ENCODE measurements at regions not wholly inside any gene's neighbourhood (a gene's known extent, or its start where the extent isn't known, plus 50 kb on each side); places are given as distances from the start of the nearest gene placed in this dataset.

DNA sequence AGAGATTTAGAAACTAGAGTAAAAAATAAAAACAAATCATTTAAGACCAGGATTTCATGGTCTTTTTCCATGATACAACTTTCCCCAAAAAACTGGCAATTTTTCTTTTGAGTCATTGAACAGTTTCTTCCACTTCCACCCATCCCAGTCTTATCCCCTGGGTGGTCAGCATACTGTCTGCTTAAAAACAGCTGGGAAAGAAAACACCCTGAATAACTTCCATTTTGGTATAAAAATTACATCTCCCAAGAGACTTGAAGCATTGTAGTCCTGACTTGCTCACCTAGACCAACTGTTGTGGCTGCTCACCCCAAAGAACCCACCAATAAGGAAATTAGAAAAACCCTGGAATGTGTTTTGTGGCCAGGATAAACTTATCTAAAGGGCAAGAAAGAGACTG, 731.3 kb downstream of the NR2F1-AS1 start:
- Histone ChIP-seq H3K79me2 (replicated peaks; ENCODE audit: insufficient read depth, low read length) (no peaks in the 10 kb centered on the region), H3K4me3 (ENCODE audit: low read length) (no peak overlapping the region)
- TF ChIP-seq TAF1 (IDR thresholded peaks at IDR 0.05; ENCODE audit: low read depth) (no peak), EP300 (conservative IDR thresholded peaks at IDR 0.05; ENCODE audit: poor library complexity, severe bottlenecking) (no peak), SMC3 (conservative IDR thresholded peaks at IDR 0.05; ENCODE audit: poor library complexity) (no peak), POLR2AphosphoS5 (IDR thresholded peaks at IDR 0.05) (no peak), RAD21 (conservative IDR thresholded peaks at IDR 0.05) (no peak), EZH2 (IDR thresholded peaks at IDR 0.05; ENCODE audit: borderline replicate concordance, insufficient read depth, low read length, poor library complexity, severe bottlenecking) (no peak), MXI1 (conservative IDR thresholded peaks at IDR 0.05; ENCODE audit: poor library complexity, severe bottlenecking) (no peak)
- TF ChIP-seq, protein P1, sequence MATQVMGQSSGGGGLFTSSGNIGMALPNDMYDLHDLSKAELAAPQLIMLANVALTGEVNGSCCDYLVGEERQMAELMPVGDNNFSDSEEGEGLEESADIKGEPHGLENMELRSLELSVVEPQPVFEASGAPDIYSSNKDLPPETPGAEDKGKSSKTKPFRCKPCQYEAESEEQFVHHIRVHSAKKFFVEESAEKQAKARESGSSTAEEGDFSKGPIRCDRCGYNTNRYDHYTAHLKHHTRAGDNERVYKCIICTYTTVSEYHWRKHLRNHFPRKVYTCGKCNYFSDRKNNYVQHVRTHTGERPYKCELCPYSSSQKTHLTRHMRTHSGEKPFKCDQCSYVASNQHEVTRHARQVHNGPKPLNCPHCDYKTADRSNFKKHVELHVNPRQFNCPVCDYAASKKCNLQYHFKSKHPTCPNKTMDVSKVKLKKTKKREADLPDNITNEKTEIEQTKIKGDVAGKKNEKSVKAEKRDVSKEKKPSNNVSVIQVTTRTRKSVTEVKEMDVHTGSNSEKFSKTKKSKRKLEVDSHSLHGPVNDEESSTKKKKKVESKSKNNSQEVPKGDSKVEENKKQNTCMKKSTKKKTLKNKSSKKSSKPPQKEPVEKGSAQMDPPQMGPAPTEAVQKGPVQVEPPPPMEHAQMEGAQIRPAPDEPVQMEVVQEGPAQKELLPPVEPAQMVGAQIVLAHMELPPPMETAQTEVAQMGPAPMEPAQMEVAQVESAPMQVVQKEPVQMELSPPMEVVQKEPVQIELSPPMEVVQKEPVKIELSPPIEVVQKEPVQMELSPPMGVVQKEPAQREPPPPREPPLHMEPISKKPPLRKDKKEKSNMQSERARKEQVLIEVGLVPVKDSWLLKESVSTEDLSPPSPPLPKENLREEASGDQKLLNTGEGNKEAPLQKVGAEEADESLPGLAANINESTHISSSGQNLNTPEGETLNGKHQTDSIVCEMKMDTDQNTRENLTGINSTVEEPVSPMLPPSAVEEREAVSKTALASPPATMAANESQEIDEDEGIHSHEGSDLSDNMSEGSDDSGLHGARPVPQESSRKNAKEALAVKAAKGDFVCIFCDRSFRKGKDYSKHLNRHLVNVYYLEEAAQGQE (IDR thresholded peaks at IDR 0.05; ENCODE audit: borderline replicate concordance), result no peak
- TF ChIP-seq, protein P2, sequence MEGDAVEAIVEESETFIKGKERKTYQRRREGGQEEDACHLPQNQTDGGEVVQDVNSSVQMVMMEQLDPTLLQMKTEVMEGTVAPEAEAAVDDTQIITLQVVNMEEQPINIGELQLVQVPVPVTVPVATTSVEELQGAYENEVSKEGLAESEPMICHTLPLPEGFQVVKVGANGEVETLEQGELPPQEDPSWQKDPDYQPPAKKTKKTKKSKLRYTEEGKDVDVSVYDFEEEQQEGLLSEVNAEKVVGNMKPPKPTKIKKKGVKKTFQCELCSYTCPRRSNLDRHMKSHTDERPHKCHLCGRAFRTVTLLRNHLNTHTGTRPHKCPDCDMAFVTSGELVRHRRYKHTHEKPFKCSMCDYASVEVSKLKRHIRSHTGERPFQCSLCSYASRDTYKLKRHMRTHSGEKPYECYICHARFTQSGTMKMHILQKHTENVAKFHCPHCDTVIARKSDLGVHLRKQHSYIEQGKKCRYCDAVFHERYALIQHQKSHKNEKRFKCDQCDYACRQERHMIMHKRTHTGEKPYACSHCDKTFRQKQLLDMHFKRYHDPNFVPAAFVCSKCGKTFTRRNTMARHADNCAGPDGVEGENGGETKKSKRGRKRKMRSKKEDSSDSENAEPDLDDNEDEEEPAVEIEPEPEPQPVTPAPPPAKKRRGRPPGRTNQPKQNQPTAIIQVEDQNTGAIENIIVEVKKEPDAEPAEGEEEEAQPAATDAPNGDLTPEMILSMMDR (IDR thresholded peaks at IDR 0.05; ENCODE audit: poor library complexity, severe bottlenecking), result no peak

GRCh38 chr5:92841604-92842155, 739.3 kb downstream of the NR2F1-AS1 start:
- H3K27me3 ChIP-seq (ENCODE audit: insufficient read depth, low read depth, low read length), result no peaks in the 10 kb centered on the region
- no peak overlapping the region for H3K9ac ChIP-seq (ENCODE audit: low read length)
- H3K79me2 ChIP-seq (replicated peaks; ENCODE audit: insufficient read depth, low read length), result no peaks in the 10 kb centered on the region
- no peaks in the 10 kb centered on the region for H3K36me3 ChIP-seq (ENCODE audit: insufficient read depth, low read length)
- H3F3A ChIP-seq (ENCODE audit: insufficient read depth, low read length, poor library complexity, severe bottlenecking), result no peaks in the 10 kb centered on the region
- no peak for TF ChIP-seq EP300 (conservative IDR thresholded peaks at IDR 0.05; ENCODE audit: poor library complexity, severe bottlenecking)
- TF ChIP-seq TAF1 (IDR thresholded peaks at IDR 0.05; ENCODE audit: low read depth), result no peak
- TF ChIP-seq SMC3 (conservative IDR thresholded peaks at IDR 0.05; ENCODE audit: poor library complexity), result no peak
- no peak for TF ChIP-seq MXI1 (conservative IDR thresholded peaks at IDR 0.05; ENCODE audit: poor library complexity, severe bottlenecking)
- TF ChIP-seq, protein P1 (IDR thresholded peaks at IDR 0.05; ENCODE audit: borderline replicate concordance), result no peak
- TF ChIP-seq, protein P2 (IDR thresholded peaks at IDR 0.05; ENCODE audit: poor library complexity, severe bottlenecking), result no peak
- no peak for TF ChIP-seq RAD21 (conservative IDR thresholded peaks at IDR 0.05)
- no peak for TF ChIP-seq EZH2 (IDR thresholded peaks at IDR 0.05; ENCODE audit: borderline replicate concordance, insufficient read depth, low read length, poor library complexity, severe bottlenecking)
- no peak for TF ChIP-seq POLR2AphosphoS5 (IDR thresholded peaks at IDR 0.05)
- H3K9me3 ChIP-seq (ENCODE audit: low read length), result no peaks in the 10 kb centered on the region
- H4K20me1 ChIP-seq (ENCODE audit: insufficient read depth), result no peaks in the 10 kb centered on the region
- no peak overlapping the region for H3K27ac ChIP-seq (ENCODE audit: low read length)
- no peak overlapping the region for H3K4me3 ChIP-seq (ENCODE audit: low read length)
- H3K4me2 ChIP-seq (ENCODE audit: low read length), result no peak overlapping the region
- H3K9me2 ChIP-seq (ENCODE audit: insufficient read depth, low read length), result no peaks in the 10 kb centered on the region
- no peak overlapping the region for H2AFZ ChIP-seq (ENCODE audit: low read depth, low read length)

More for the DNA sequence above, 731.3 kb downstream of the NR2F1-AS1 start:
- Histone ChIP-seq H3K27me3 (ENCODE audit: insufficient read depth, low read depth, low read length) (no peaks in the 10 kb centered on the region), H3K4me2 (ENCODE audit: low read length) (no peak overlapping the region), H3F3A (ENCODE audit: insufficient read depth, low read length, poor library complexity, severe bottlenecking) (no peaks in the 10 kb centered on the region), H3K9me3 (ENCODE audit: low read length) (no peaks in the 10 kb centered on the region), H3K27ac (ENCODE audit: low read length) (no peak overlapping the region), H3K9ac (ENCODE audit: low read length) (no peak overlapping the region), H4K20me1 (ENCODE audit: insufficient read depth) (no peaks in the 10 kb centered on the region), H3K9me2 (ENCODE audit: insufficient read depth, low read length) (no peaks in the 10 kb centered on the region), H2AFZ (ENCODE audit: low read depth, low read length) (no peak overlapping the region), H3K36me3 (ENCODE audit: insufficient read depth, low read length) (no peaks in the 10 kb centered on the region)
